Mammary epithelial cell (primary cell): ENCODE measurements at regions not wholly inside any gene's neighbourhood (a gene's known extent, or its start where the extent isn't known, plus 50 kb on each side); places are given as distances from the start of the nearest gene placed in this dataset.

Source experiments
- EZH2 ChIP-seq: IDR thresholded peaks from 2 replicates; pipeline ENCODE4 v1.6.1; 2012; ENCODE audit warnings: low read length, inconsistent platforms, borderline replicate concordance
- TF ChIP-seq, protein P1 (sequence below), 2 donors: IDR thresholded peaks in 1 of 2; conservative IDR thresholded peaks in 1 of 2; 2 replicates each; pipeline ENCODE4 v1.5.1; 2011 to 2012; ENCODE audit warnings: inconsistent platforms in 2 of 2, low read length in 2 of 2, mild to moderate bottlenecking in 2 of 2, control low read depth in 1 of 2, low read depth in 1 of 2; ENCODE audit not compliant: insufficient read depth in 1 of 2; ENCODE audit errors: extremely low read depth in 1 of 2

- TF ChIP-seq, protein P1, sequence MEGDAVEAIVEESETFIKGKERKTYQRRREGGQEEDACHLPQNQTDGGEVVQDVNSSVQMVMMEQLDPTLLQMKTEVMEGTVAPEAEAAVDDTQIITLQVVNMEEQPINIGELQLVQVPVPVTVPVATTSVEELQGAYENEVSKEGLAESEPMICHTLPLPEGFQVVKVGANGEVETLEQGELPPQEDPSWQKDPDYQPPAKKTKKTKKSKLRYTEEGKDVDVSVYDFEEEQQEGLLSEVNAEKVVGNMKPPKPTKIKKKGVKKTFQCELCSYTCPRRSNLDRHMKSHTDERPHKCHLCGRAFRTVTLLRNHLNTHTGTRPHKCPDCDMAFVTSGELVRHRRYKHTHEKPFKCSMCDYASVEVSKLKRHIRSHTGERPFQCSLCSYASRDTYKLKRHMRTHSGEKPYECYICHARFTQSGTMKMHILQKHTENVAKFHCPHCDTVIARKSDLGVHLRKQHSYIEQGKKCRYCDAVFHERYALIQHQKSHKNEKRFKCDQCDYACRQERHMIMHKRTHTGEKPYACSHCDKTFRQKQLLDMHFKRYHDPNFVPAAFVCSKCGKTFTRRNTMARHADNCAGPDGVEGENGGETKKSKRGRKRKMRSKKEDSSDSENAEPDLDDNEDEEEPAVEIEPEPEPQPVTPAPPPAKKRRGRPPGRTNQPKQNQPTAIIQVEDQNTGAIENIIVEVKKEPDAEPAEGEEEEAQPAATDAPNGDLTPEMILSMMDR (conservative IDR thresholded peaks at IDR 0.05 in 1 of 2, IDR thresholded peaks at IDR 0.05 in 1 of 2; ENCODE audit: extremely low read depth in 1 of 2, insufficient read depth in 1 of 2, low read depth in 1 of 2, low read length in 2 of 2) = no peak
- TF ChIP-seq EZH2 = no peak
Measured at GRCh38 chr1:106296431-106296830, 760.0 kb upstream of the PRMT6 start.
